Stimulated activated naive B cell treated with anti-CD40 and anti-IgM and Interleukin-4, amounts not matched to agents 10 μg/mL and 1 μg/mL and 100 μg/mL, for 72 hours (primary cell): ENCODE measurements at regions not wholly inside any gene's neighbourhood (a gene's known extent, or its start where the extent isn't known, plus 50 kb on each side); places are given as distances from the start of the nearest gene placed in this dataset.
"Not testable (repeated sequence)": the region's sequence is repeated elsewhere in the genome, so short reads cannot be mapped to it uniquely, and the experiment has no call there.

Experiments
- ATAC-seq, 2 donors: fragments of 150-1000 bp; cut with Tn5 transposase; replicated peaks; 2 replicates each; pipeline ENCODE4 v1.10.0; 2021; ENCODE audit warnings: moderate library complexity in 1 of 2
- DNase-seq: peaks from one replicate; pipeline ENCODE4 v3.0.0; 2021
- H3K27ac Mint-ChIP-seq: one replicate; pipeline ENCODE4 v1.8.0; 2022; ENCODE audit warnings: mild to moderate bottlenecking, mixed read lengths
- H3K27me3 Mint-ChIP-seq, 2 donors: one replicate each; pipeline ENCODE4 v1.8.0; 2022; ENCODE audit warnings: mixed read lengths in 2 of 2
- H3K36me3 Mint-ChIP-seq, 2 donors: one replicate each; pipeline ENCODE4 v1.8.0; 2022; ENCODE audit warnings: mixed read lengths in 2 of 2, mild to moderate bottlenecking in 1 of 2
- H3K4me1 Mint-ChIP-seq, 2 donors: one replicate each; pipeline ENCODE4 v1.8.0; 2022; ENCODE audit warnings: mixed read lengths in 2 of 2, mild to moderate bottlenecking in 1 of 2
- H3K4me3 Mint-ChIP-seq, 2 donors: one replicate each; pipeline ENCODE4 v1.8.0; 2022; ENCODE audit warnings: mild to moderate bottlenecking in 2 of 2, mixed read lengths in 2 of 2, moderate library complexity in 1 of 2
- H3K9me3 Mint-ChIP-seq, 2 donors: one replicate each; pipeline ENCODE4 v1.8.0; 2022; ENCODE audit warnings: mixed read lengths in 2 of 2, mild to moderate bottlenecking in 1 of 2

DNA sequence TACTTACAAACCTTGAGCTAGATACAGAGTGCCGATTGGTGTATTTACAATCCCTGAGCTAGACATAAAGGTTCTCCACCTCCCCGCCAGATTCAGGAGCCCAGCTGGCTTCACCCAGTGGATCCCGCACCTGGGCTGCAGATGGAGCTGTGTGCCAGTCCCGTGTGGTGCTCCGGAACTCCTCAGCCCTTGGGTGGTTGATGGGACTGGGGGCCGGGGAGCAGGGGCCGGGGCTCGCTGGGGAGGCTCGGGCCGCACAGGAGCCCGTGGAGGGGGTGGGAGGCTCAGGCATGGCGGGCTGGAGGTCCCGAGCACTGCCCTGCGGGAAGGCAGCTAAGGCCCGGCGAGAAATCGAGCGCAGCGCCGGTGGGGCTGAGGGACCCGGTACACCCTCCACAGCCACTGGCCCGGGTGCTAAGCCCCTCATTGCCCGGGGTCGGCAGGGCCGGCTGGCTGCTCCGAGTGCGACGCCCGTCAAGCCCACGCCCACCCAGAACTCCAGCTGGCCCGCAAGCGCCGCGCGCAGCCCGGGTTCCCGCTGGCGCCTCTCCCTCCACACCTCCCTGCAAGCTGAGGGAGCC, 466.5 kb downstream of the TECRL start:
- not testable (repeated sequence) for H3K4me3 Mint-ChIP-seq, DNase-seq, H3K9me3 Mint-ChIP-seq, H3K27ac Mint-ChIP-seq, ATAC-seq, H3K4me1 Mint-ChIP-seq, H3K36me3 Mint-ChIP-seq, H3K27me3 Mint-ChIP-seq

GRCh38 chr4:63937961-63938360, 471.3 kb downstream of the TECRL start:
- H3K4me1 Mint-ChIP-seq, result no peaks in the 10 kb centered on the region
- no peak for ATAC-seq

GRCh38 chr4:63922146-63922545, 487.1 kb downstream of the TECRL start:
- Mint-ChIP-seq H3K36me3 (no peaks in the 10 kb centered on the region), H3K9me3 (peaks cover 0 to 3% of the 10 kb centered on the region in 2 donors), H3K4me3 (no peak overlapping the region), H3K27ac (no peak overlapping the region), H3K4me1 (no peaks in the 10 kb centered on the region), H3K27me3 (no peaks in the 10 kb centered on the region)
- no peak for DNase-seq
- no peak for ATAC-seq

More at GRCh38 chr4:63937961-63938360, 471.3 kb downstream of the TECRL start:
- no peak overlapping the region for H3K4me3 Mint-ChIP-seq
- no peak for DNase-seq
- H3K27me3 Mint-ChIP-seq, result no peaks in the 10 kb centered on the region
- peaks cover 0 to 4% of the 10 kb centered on the region in 2 donors for H3K9me3 Mint-ChIP-seq
- no peak overlapping the region for H3K27ac Mint-ChIP-seq
- no peaks in the 10 kb centered on the region for H3K36me3 Mint-ChIP-seq

DNA sequence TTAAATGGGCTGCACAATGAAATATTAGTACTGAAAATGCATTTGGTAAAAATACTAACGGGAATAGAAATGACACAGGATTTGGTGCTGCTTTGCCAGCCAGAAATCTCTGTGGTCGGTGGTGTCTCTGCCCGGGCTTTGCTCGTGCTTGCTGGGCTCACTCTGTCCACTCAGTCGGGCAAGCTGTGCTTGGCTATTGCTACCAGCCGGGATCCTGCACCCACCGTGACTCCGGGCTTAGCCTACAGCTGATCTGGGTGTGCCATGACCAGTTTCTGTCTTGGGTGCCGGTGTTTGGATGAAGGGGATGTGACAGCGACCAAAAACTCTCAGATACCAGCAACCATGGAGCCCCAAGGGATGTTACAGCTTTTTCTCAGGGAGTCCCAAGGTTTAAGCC, 487.7 kb downstream of the TECRL start:
- no peaks in the 10 kb centered on the region for H3K27me3 Mint-ChIP-seq
- DNase-seq (no peak), ATAC-seq (no peak)
- no peaks in the 10 kb centered on the region for H3K4me1 Mint-ChIP-seq
- H3K27ac Mint-ChIP-seq, result no peak overlapping the region
- H3K36me3 Mint-ChIP-seq, result no peaks in the 10 kb centered on the region
- H3K4me3 Mint-ChIP-seq, result no peak overlapping the region
- peaks cover 0 to 3% of the 10 kb centered on the region in 2 donors for H3K9me3 Mint-ChIP-seq

DNA sequence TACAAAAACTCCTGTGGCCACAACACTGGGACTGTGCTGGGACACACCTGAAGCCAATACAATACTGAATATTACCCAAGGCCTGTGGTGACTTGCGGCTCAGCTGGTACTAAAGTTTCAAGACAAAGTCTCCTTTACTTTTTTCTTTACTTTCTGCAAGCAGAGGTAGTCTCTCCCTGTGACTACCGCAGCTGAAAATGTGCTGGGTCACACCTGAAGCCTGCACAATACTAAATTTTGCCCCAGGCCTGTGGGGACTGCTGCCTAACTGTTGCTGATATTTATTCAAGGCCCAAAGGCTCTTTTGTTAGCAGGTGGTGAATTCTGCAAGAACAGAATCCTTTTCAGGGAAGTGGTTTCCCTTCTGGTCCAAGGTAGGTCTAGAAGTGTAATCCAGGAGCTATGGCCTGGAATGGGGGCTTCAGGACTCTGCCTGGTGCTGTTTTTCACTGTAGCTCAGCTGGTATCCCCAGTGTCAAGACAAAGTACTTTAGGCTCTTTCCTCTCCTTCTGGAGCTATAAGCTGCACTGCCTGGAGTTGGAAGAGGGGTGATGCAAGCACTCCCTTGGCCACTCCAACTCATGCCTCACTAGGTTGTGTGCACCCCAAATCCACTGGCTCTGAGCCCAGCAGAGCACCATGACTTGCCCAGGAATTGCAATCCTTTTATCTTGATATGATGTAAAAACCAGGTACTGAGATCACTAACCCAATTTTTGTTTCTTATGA, 489.4 kb downstream of the TECRL start:
- H3K27me3 Mint-ChIP-seq, result no peaks in the 10 kb centered on the region
- DNase-seq (no peak), ATAC-seq (no peak)
- no peak overlapping the region for H3K4me3 Mint-ChIP-seq
- peaks cover 0 to 3% of the 10 kb centered on the region in 2 donors for H3K9me3 Mint-ChIP-seq
- no peaks in the 10 kb centered on the region for H3K4me1 Mint-ChIP-seq
- H3K36me3 Mint-ChIP-seq, result no peaks in the 10 kb centered on the region
- no peak overlapping the region for H3K27ac Mint-ChIP-seq

DNA sequence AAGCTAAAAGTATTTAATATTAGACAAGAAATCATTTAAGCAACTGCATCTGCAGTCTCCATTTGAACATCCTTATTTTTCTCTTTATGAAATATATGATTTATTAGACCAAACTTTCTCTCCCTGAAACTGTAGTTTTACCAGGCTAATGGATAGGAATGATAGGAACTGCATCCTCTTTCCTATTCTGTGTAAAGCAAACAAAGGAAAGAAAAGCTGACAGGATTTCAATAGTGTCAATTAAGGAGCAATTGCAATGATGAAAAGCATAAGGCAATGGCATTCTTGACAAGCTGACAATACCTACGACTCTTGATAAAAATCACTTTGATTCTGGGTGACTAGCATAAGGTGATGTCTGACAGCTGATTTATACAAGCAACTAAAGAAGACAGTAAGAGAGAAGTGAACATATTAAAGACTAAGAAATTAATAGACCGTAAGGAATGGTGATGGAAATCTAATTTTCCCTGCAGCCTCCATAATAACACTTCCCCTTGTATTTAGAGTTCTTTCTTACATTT, 502.5 kb downstream of the TECRL start:
- ATAC-seq, result no peak
- DNase-seq, result no peak
- H3K27ac Mint-ChIP-seq, result no peak overlapping the region
- no peaks in the 10 kb centered on the region for H3K27me3 Mint-ChIP-seq
- peaks cover 0 to 4% of the 10 kb centered on the region in 2 donors for H3K9me3 Mint-ChIP-seq
- H3K4me1 Mint-ChIP-seq, result no peaks in the 10 kb centered on the region
- no peak overlapping the region for H3K4me3 Mint-ChIP-seq
- no peaks in the 10 kb centered on the region for H3K36me3 Mint-ChIP-seq

GRCh38 chr4:63904201-63904600, 505.0 kb downstream of the TECRL start:
- H3K4me3 Mint-ChIP-seq, result no peak overlapping the region
- no peak for ATAC-seq
- peaks cover 4 to 5% of the 10 kb centered on the region in 2 donors for H3K9me3 Mint-ChIP-seq
- DNase-seq, result no peak
- no peaks in the 10 kb centered on the region for H3K36me3 Mint-ChIP-seq
- H3K27ac Mint-ChIP-seq, result no peak overlapping the region
- no peaks in the 10 kb centered on the region for H3K4me1 Mint-ChIP-seq
- no peaks in the 10 kb centered on the region for H3K27me3 Mint-ChIP-seq

DNA sequence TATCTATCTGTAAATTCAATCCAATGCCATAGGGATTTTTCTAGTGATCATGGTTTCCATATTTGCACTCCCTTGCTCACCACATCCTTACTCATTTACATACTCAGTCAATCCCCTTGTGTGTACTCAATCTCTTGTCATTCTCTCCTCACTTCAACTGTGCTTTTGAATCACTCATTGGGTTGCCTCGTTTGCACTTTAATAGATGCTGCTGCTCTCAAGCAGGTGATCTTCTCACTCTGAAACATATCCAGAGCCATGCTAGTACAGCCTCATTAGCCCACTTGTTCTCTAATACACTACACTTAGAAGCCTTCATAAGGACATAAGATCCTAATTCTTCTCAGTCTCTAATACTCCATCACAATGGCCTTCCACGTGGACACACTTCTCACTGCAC, 507.9 kb downstream of the TECRL start:
- H3K4me1 Mint-ChIP-seq, result no peaks in the 10 kb centered on the region
- no peaks in the 10 kb centered on the region for H3K27me3 Mint-ChIP-seq
- no peak overlapping the region for H3K4me3 Mint-ChIP-seq
- no peak overlapping the region for H3K27ac Mint-ChIP-seq
- no peak for DNase-seq
- no peaks in the 10 kb centered on the region for H3K36me3 Mint-ChIP-seq
- no peak for ATAC-seq
- peaks cover 4 to 5% of the 10 kb centered on the region in 2 donors for H3K9me3 Mint-ChIP-seq

- H3K9me3 Mint-ChIP-seq, result peaks cover 5 to 7% of the 10 kb centered on the region in 2 donors
- no peak for DNase-seq
- H3K4me3 Mint-ChIP-seq, result no peak overlapping the region
- H3K36me3 Mint-ChIP-seq, result no peaks in the 10 kb centered on the region
- no peak overlapping the region for H3K27ac Mint-ChIP-seq
- H3K27me3 Mint-ChIP-seq, result no peaks in the 10 kb centered on the region
- no peak for ATAC-seq
- H3K4me1 Mint-ChIP-seq, result no peaks in the 10 kb centered on the region
Measured at GRCh38 chr4:63898961-63899360, 510.3 kb downstream of the TECRL start.

DNA sequence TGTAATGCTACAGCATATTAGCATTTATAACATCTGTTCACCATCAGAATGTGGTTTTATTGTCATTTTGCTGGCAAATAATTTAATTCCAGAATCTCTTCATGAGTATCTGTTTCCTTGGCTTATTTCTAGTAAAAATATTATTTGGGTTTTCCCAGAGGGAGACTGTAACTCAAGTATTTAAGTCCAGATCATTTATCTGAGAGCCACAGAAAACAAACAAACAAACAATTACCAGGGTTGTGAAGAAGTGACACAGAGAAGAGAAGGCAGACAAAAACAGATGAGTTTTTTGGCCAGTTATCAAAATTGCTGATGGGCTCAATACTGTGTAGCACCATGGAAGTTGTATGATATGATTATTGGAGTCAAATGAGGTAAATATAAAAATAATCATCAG, 515.1 kb downstream of the TECRL start:
- H3K9me3 Mint-ChIP-seq, result peaks cover 7 to 9% of the 10 kb centered on the region in 2 donors
- ATAC-seq (no peak), DNase-seq (no peak)
- no peaks in the 10 kb centered on the region for H3K4me1 Mint-ChIP-seq
- H3K27me3 Mint-ChIP-seq, result no peaks in the 10 kb centered on the region
- H3K27ac Mint-ChIP-seq, result no peak overlapping the region
- H3K4me3 Mint-ChIP-seq, result no peak overlapping the region
- H3K36me3 Mint-ChIP-seq, result no peaks in the 10 kb centered on the region

DNA sequence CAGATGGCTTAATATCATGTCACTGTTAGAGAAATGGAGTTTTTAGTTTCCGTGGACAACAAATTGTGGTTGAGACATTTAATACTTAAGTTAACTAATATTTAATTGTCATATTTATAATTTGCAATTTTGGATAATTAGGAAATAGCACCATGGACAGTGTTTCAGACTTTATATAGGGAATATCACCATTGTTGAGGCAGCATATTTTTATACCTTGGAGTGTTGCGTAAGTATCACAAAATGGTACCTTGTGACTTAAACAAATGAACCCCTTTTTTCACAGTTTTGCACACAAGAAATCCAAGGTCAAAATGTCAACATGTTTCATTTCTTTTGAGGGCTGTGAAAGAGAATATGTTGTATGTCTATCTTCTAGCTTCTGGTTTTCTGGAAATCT, 539.9 kb downstream of the TECRL start:
- Mint-ChIP-seq H3K4me3 (no peak overlapping the region), H3K27ac (no peak overlapping the region), H3K27me3 (no peaks in the 10 kb centered on the region), H3K36me3 (no peaks in the 10 kb centered on the region), H3K4me1 (no peaks in the 10 kb centered on the region), H3K9me3 (no peaks in the 10 kb centered on the region)
- ATAC-seq, result no peak
- DNase-seq, result no peak

GRCh38 chr4:63851496-63851895, 557.8 kb downstream of the TECRL start:
- H3K36me3 Mint-ChIP-seq, result no peaks in the 10 kb centered on the region
- DNase-seq (no peak), ATAC-seq (no peak)
- H3K27me3 Mint-ChIP-seq, result no peaks in the 10 kb centered on the region
- H3K27ac Mint-ChIP-seq, result no peak overlapping the region
- no peak overlapping the region for H3K4me3 Mint-ChIP-seq
- no peaks in the 10 kb centered on the region for H3K4me1 Mint-ChIP-seq
- no peaks in the 10 kb centered on the region for H3K9me3 Mint-ChIP-seq

- Mint-ChIP-seq H3K4me3 (no peak overlapping the region), H3K4me1 (no peaks in the 10 kb centered on the region), H3K9me3 (peaks cover 7 to 8% of the 10 kb centered on the region in 2 donors), H3K27ac (no peak overlapping the region), H3K36me3 (no peaks in the 10 kb centered on the region), H3K27me3 (no peaks in the 10 kb centered on the region)
- ATAC-seq (no peak), DNase-seq (no peak)
Measured at GRCh38 chr4:63841266-63841665, 568.0 kb downstream of the TECRL start.

DNA sequence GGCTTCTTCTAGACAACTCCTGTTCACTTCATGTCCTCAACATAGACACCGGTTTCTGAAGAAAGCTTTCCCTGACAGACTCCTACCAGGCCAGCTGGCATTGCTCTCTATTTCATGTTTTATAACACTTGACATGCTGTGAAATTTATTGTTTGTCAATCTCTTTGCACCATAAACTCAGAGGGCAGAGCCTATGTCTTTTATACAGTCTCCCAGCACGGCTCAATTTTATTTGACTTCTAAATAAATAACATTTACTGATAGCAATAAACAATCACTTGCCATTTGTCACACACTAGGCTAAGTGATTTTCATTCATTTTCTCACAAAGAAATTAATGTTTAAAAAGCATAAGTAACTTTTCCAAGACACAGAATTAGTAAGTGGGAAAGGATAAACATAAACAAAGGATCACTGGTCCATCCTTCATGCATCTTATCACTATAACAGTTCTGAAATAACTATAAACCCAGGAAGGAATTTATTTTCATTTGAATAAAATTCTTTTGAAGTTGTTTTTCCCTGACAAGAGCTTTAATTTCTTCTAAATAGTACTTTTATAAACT, 577.6 kb downstream of the TECRL start:
- ATAC-seq (no peak), DNase-seq (no peak)
- Mint-ChIP-seq H3K4me1 (no peaks in the 10 kb centered on the region), H3K4me3 (no peak overlapping the region), H3K36me3 (no peaks in the 10 kb centered on the region), H3K9me3 (peaks cover 0 to 5% of the 10 kb centered on the region in 2 donors), H3K27me3 (no peaks in the 10 kb centered on the region), H3K27ac (no peak overlapping the region)
